HepG2 (cell line): ENCODE measurements at regions not wholly inside any gene's neighbourhood (a gene's known extent, or its start where the extent isn't known, plus 50 kb on each side); places are given as distances from the start of the nearest gene placed in this dataset.

ENCODE experiments used
- ATAC-seq: fragments of 200-7000 bp; cut with Tn5 transposase; 3 replicates; pipeline ENCODE4 v1.9.1; 2020; ENCODE audit warnings: mild to moderate bottlenecking, moderate library complexity
- BruUV-seq: library from RNA; stranded (reverse); fragments of 400-500 nt; replicated peaks from 2 replicates; lab custom pipeline; 2021; lab: Mats Ljungman, UMichigan
- CTCF ChIA-PET: fragments of 300-600 bp; formaldehyde crosslinking; extraction: SDS; loops from one replicate; lab custom pipeline; 2021; ENCODE audit warnings: low total read pairs, inconsistent platforms, low intra/inter-chr PET ratio; lab: Yijun Ruan, JAX
- POLR2A ChIA-PET: fragments of 350-600 bp; sonication (Branson Sonifier 250); formaldehyde crosslinking; loops from one replicate; lab custom pipeline; 2020; ENCODE audit warnings: antibody characterized with exemption, inconsistent platforms; lab: Yijun Ruan, JAX
- DNase-seq: peaks from one replicate; pipeline ENCODE4 v3.0.0-alpha.2; 2015; ENCODE audit warnings: low spot score
- FAIRE-seq: peaks from 3 replicates; lab custom pipeline; 2011; peaks lifted over from hg19 to GRCh38; lab: Jason Lieb, UNC
- H2AFZ ChIP-seq: one replicate; pipeline ENCODE4 v1.6.1; 2011; ENCODE audit warnings: low read length, inconsistent platforms
- H3K27ac ChIP-seq: fragments of 300-600 bp; 3 replicates; pipeline ENCODE4 v1.8.0; 2011; ENCODE audit warnings: mixed run types, mild to moderate bottlenecking, mixed read lengths, low read length, inconsistent platforms; ENCODE audit not compliant: insufficient read depth; ENCODE audit errors: extremely low read length
- H3K27me3 ChIP-seq, 2 experiments: fragments of 200-600 bp in 1 of 2; 2 replicates in 1 of 2; 3 replicates in 1 of 2; pipeline versions ENCODE4 v1.6.0 to v1.8.0; 2011; ENCODE audit warnings: low read length in 2 of 2, mild to moderate bottlenecking in 2 of 2, moderate library complexity in 2 of 2, inconsistent platforms in 1 of 2; ENCODE audit not compliant: insufficient read depth in 2 of 2, control insufficient read depth in 1 of 2
- H3K36me3 ChIP-seq, 2 experiments: fragments of 200-600 bp in 1 of 2; replicated peaks in 1 of 2; 2 replicates in 1 of 2; 3 replicates in 1 of 2; pipeline versions ENCODE4 v1.5.1 to v1.8.0; 2011; ENCODE audit warnings: low read length in 2 of 2, inconsistent platforms in 1 of 2; ENCODE audit not compliant: insufficient read depth in 2 of 2, control insufficient read depth in 1 of 2
- H3K4me1 ChIP-seq: 2 replicates; pipeline ENCODE4 v1.5.1; 2012; ENCODE audit warnings: low read length, inconsistent platforms; ENCODE audit not compliant: insufficient read depth
- H3K4me2 ChIP-seq: 2 replicates; pipeline ENCODE4 v1.6.0; 2011; ENCODE audit warnings: low read depth, low read length, inconsistent platforms
- H3K4me3 ChIP-seq, 3 experiments: fragments of 200-600 bp in 1 of 3; sonication (generic), shearing (Covaris generic) in 1 of 3; replicated peaks in 1 of 3; 2 replicates each; pipeline ENCODE4 v1.5.1; 2011 to 2016; ENCODE audit warnings: low read length in 3 of 3, inconsistent platforms in 2 of 3, low read depth in 2 of 3, mild to moderate bottlenecking in 2 of 3, control low read depth in 1 of 3, mixed read lengths in 1 of 3; ENCODE audit not compliant: insufficient read depth in 1 of 3
- H3K79me2 ChIP-seq: one replicate; pipeline ENCODE4 v1.6.1; 2011; ENCODE audit warnings: low read length, inconsistent platforms; ENCODE audit not compliant: insufficient read depth
- H3K9ac ChIP-seq: 2 replicates; pipeline ENCODE4 v1.6.0; 2011; ENCODE audit warnings: mild to moderate bottlenecking, low read depth, low read length, inconsistent platforms; ENCODE audit not compliant: insufficient read depth
- H3K9me3 ChIP-seq: 2 replicates; pipeline ENCODE4 v1.5.1; 2012; ENCODE audit warnings: mild to moderate bottlenecking, low read length
- H4K20me1 ChIP-seq: 2 replicates; pipeline ENCODE4 v1.6.0; 2011; ENCODE audit warnings: inconsistent platforms, mild to moderate bottlenecking, low read length, moderate library complexity; ENCODE audit not compliant: insufficient read depth
- ARID2 ChIP-seq: sonication (generic); formaldehyde crosslinking; IDR thresholded peaks from 2 replicates; pipeline ENCODE4 v1.8.1; 2022; ENCODE audit warnings: mild to moderate bottlenecking, missing genetic modification reagents, borderline replicate concordance
- ATAD3A ChIP-seq: sonication (generic); formaldehyde crosslinking; IDR thresholded peaks from 2 replicates; pipeline ENCODE4 v1.4.0; 2020; ENCODE audit warnings: missing genetic modification reagents
- MTA1 ChIP-seq: sonication (generic); formaldehyde crosslinking; IDR thresholded peaks from 2 replicates; pipeline ENCODE4 v1.4.0; 2020; ENCODE audit warnings: missing genetic modification reagents, mild to moderate bottlenecking, borderline replicate concordance
- ZFP90 ChIP-seq: sonication (generic); formaldehyde crosslinking; IDR thresholded peaks from 2 replicates; pipeline ENCODE4 v1.8.0; 2022; ENCODE audit warnings: missing genetic modification reagents, mild to moderate bottlenecking, inconsistent platforms, borderline replicate concordance
- ZNF230 ChIP-seq: sonication (generic); formaldehyde crosslinking; IDR thresholded peaks from 2 replicates; pipeline ENCODE4 v1.4.0; 2020; ENCODE audit warnings: mild to moderate bottlenecking, missing genetic modification reagents
- ZNF251 ChIP-seq: sonication (generic); formaldehyde crosslinking; IDR thresholded peaks from 2 replicates; pipeline ENCODE4 v1.9.0; 2021; ENCODE audit warnings: mild to moderate bottlenecking, missing genetic modification reagents
- WGBS: methylation state at CpG from one replicate; pipeline ENCODE4 v1.1.6; 2017; ENCODE audit warnings: low lambda C conversion rate; 5-methylcytosine and 5-hydroxymethylcytosine counted together
- in situ Hi-C: cut with HindIII; loops from 2 replicates; pipeline ENCODE4 v1.10.0; 2017; ENCODE audit warnings: low pct_unique_long_range_greater_than_20kb; ENCODE audit not compliant: extremely low pct_ligation_motif_present
- intact Hi-C: fragments of 100-400 bp; cut with micrococcal nuclease; formaldehyde crosslinking; loops from one replicate; pipeline ENCODE4 v1.10.0; 2022; ENCODE audit not compliant: unreplicated experiment
- TF ChIP-seq, protein P1 (sequence below): IDR thresholded peaks from 2 replicates; pipeline ENCODE4 v1.6.1; 2016; ENCODE audit warnings: missing compliant biosample characterization, missing genetic modification reagents, borderline replicate concordance
- TF ChIP-seq, protein P2 (sequence below): sonication (generic); formaldehyde crosslinking; IDR thresholded peaks from 2 replicates; pipeline ENCODE4 v1.5.0; 2020; ENCODE audit warnings: mild to moderate bottlenecking, missing genetic modification reagents, moderate library complexity

DNA sequence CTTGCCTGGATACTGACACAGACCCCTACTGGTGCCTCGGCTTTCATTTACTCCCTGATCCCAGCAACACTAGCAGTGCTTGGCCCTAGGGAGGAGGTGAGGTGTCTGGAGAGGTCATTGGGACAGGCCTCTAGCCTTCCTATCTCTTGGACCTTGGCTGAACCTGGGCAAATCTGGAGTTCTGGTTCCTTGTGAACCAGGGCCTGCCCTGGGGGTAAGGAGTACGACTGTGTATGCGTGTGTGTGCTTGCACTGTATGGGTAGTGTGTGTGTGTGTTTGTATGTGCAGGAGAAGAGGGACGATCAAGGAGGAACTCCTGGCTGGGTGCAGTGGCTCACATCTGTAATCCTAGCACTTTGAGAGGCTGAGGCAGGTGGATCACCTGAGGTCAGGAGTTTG, 252.7 kb upstream of the CSF3R start:
- intact Hi-C loops (no loop called here), in situ Hi-C loops (no loop called here)
- TF ChIP-seq ARID2 (CRISPR knock-in tag) (no peak), ZFP90 (CRISPR knock-in tag) (no peak), ZNF230 (CRISPR knock-in tag) (no peak), MTA1 (no peak), ATAD3A (CRISPR knock-in tag) (no peak), ZNF251 (no peak)
- TF ChIP-seq, protein P1, sequence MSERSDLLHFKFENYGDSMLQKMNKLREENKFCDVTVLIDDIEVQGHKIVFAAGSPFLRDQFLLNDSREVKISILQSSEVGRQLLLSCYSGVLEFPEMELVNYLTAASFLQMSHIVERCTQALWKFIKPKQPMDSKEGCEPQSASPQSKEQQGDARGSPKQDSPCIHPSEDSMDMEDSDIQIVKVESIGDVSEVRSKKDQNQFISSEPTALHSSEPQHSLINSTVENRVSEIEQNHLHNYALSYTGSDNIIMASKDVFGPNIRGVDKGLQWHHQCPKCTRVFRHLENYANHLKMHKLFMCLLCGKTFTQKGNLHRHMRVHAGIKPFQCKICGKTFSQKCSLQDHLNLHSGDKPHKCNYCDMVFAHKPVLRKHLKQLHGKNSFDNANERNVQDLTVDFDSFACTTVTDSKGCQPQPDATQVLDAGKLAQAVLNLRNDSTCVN (CRISPR knock-in tag): no peak
- TF ChIP-seq, protein P2, sequence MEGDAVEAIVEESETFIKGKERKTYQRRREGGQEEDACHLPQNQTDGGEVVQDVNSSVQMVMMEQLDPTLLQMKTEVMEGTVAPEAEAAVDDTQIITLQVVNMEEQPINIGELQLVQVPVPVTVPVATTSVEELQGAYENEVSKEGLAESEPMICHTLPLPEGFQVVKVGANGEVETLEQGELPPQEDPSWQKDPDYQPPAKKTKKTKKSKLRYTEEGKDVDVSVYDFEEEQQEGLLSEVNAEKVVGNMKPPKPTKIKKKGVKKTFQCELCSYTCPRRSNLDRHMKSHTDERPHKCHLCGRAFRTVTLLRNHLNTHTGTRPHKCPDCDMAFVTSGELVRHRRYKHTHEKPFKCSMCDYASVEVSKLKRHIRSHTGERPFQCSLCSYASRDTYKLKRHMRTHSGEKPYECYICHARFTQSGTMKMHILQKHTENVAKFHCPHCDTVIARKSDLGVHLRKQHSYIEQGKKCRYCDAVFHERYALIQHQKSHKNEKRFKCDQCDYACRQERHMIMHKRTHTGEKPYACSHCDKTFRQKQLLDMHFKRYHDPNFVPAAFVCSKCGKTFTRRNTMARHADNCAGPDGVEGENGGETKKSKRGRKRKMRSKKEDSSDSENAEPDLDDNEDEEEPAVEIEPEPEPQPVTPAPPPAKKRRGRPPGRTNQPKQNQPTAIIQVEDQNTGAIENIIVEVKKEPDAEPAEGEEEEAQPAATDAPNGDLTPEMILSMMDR (CRISPR knock-in tag): no peak
- FAIRE-seq (no peak), ATAC-seq (no peak), DNase-seq (no peak)
- H3K9ac ChIP-seq: no peak overlapping the region
- no peaks in the 10 kb centered on the region for H3K4me1 ChIP-seq
- H3K27ac ChIP-seq: no peak overlapping the region
- no peaks in the 10 kb centered on the region for H3K36me3 ChIP-seq
- no peaks in the 10 kb centered on the region for H4K20me1 ChIP-seq
- H3K4me3 ChIP-seq: no peak overlapping the region
- H3K4me2 ChIP-seq: no peak overlapping the region
- H3K9me3 ChIP-seq: no peaks in the 10 kb centered on the region
- no TSS peak for BruUV-seq
- no peak overlapping the region for H2AFZ ChIP-seq
- H3K79me2 ChIP-seq: no peaks in the 10 kb centered on the region
- POLR2A ChIA-PET: no interaction called here
- CTCF ChIA-PET: no interaction called here
- H3K27me3 ChIP-seq: peaks cover 8 to 29% of the 10 kb centered on the region in 2 experiments; a peak in 3 of 5 replicates
- WGBS: 8% methylated on average over 4 of the region's 4 CpGs
